ENCODE measurements at regions not wholly inside any gene's neighbourhood (a gene's known extent, or its start where the extent isn't known, plus 50 kb on each side); places are given as distances from the start of the nearest gene placed in this dataset.

DNA sequence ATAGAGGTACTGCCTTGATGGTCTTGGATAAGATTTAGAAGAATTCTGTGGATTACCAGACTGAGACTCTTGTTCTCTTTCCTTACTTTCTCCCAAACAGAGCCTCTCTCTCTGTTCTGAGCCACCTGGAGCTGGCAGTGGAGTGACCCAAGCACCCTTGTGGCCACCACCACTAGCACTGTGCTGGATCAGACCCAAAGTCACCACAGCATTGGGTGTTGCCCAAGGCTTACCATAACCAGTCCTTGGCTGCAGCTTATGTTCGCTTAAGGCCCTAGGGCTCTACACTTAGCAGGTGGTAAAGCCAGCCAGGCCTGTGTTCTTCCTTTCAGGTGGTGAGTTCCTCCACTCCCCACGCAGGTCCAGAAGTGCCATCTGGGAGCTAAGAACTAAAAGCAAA lies 79.8 kb downstream of the SEM1 start:
- H3K9me3 ChIP-seq (replicated peaks in 1 of 3) = no peaks in the 10 kb centered on the region
- intact Hi-C loops (cut with DNase I) = no loop called here
- H3K36me3 ChIP-seq (replicated peaks in 1 of 2) = no peaks in the 10 kb centered on the region
- WGBS, 4 donors = 67 to 100% (median 96%) methylated on average over 2 of the region's 2 CpGs
- no peak overlapping the region for H3K27ac ChIP-seq
- H3K27me3 ChIP-seq = no peaks in the 10 kb centered on the region
- no peak for TF ChIP-seq POLR2A (IDR thresholded peaks at IDR 0.05)
- TF ChIP-seq, protein P1, sequence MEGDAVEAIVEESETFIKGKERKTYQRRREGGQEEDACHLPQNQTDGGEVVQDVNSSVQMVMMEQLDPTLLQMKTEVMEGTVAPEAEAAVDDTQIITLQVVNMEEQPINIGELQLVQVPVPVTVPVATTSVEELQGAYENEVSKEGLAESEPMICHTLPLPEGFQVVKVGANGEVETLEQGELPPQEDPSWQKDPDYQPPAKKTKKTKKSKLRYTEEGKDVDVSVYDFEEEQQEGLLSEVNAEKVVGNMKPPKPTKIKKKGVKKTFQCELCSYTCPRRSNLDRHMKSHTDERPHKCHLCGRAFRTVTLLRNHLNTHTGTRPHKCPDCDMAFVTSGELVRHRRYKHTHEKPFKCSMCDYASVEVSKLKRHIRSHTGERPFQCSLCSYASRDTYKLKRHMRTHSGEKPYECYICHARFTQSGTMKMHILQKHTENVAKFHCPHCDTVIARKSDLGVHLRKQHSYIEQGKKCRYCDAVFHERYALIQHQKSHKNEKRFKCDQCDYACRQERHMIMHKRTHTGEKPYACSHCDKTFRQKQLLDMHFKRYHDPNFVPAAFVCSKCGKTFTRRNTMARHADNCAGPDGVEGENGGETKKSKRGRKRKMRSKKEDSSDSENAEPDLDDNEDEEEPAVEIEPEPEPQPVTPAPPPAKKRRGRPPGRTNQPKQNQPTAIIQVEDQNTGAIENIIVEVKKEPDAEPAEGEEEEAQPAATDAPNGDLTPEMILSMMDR (IDR thresholded peaks at IDR 0.05) = no peak
- DNase-seq = no peak
- no peak overlapping the region for H3K4me3 ChIP-seq
- H3K4me1 ChIP-seq (replicated peaks in 1 of 2) = no peaks in the 10 kb centered on the region

DNA sequence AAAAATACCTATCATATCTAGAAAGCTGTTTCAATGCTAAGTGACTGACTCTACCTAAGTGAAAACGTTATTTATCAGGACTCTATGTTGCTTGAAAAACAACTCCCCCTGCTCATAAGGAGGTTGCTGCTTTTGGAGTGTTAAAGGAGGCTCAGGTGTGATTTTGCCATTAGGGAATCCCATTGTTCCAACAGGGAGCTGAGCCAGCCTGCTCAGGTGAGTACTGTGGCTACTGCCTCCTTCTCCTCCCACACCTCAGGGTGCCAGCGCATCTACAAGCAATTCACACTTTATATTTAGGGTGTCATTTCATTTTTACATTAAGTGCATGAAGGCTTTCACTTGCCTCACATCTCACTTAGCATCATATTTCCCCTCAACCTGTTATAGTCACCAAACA lies 84.7 kb downstream of the SEM1 start:
- intact Hi-C loops (cut with DNase I) = no loop called here
- DNase-seq = no peak
- Histone ChIP-seq H3K27ac (no peak overlapping the region), H3K27me3 (no peaks in the 10 kb centered on the region), H3K9me3 (replicated peaks in 1 of 3) (no peaks in the 10 kb centered on the region), H3K4me1 (replicated peaks in 1 of 2) (no peaks in the 10 kb centered on the region), H3K36me3 (replicated peaks in 1 of 2) (no peaks in the 10 kb centered on the region), H3K4me3 (no peak overlapping the region)
- 34 to 62% (median 46%) methylated on average over 2 of the region's 2 CpGs for WGBS, 4 donors
- no peak for TF ChIP-seq POLR2A (IDR thresholded peaks at IDR 0.05)

DNA sequence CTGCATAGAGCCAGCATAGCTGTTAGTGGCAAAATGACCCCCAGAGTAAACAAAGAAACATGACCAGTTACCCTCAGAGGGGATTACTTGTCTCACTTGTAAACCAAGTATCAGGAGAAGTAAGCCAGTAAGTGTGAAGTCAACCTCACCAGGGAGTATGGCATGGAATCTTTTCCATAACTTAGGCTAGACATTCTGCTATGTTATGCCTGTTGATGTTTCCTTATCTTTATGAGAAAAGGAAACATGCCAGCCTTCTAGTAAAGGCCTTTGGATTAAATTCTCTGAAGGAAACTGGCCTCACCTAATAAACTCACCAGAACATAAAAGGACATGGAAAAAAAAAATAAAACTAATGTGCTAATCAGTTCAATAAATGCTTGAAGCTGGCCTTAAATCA lies 87.7 kb downstream of the SEM1 start:
- no peak for DNase-seq
- H3K27ac ChIP-seq = no peak overlapping the region
- intact Hi-C loops (cut with DNase I) = no loop called here
- no peaks in the 10 kb centered on the region for H3K36me3 ChIP-seq (replicated peaks in 1 of 2)
- no peaks in the 10 kb centered on the region for H3K27me3 ChIP-seq
- H3K4me3 ChIP-seq = no peak overlapping the region
- TF ChIP-seq, protein P1 (IDR thresholded peaks at IDR 0.05) = no peak
- no peaks in the 10 kb centered on the region for H3K9me3 ChIP-seq (replicated peaks in 1 of 3)
- H3K4me1 ChIP-seq (replicated peaks in 1 of 2) = no peaks in the 10 kb centered on the region

DNA sequence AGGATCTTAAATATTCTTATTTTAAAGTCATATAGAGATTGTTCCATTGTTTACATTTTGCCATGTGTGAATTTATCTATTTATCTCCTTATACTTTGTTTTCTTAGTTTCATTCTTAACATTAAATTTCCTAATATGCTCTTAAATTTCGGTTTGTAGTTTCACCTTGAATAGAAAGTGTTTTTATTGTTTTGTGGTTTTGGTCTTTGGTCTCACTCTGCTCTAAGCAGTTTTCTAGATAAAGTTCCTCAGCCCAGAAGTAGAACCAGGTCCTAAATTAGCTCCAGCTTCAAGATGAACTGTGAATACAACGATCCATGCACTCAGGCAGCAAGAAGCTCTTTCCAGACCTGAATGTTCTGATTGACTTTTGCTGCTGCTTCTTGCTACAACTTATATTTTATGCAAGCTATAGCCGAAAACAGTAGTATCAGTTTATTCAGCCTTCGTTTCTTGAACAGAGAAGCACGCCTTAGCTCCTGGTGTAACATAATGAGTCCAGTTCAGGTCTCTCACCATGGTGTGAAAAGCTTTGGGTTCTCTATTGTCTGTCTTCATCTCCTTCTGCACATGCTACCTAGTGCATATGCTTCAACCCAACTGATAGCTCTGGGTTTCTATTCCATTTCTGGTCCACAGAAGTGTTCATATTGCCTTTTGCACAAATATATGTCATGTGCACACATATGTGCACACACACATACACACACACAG lies 95.3 kb downstream of the SEM1 start:
- intact Hi-C loops (cut with DNase I) = no loop called here
- Histone ChIP-seq H3K9me3 (replicated peaks in 1 of 3) (no peaks in the 10 kb centered on the region), H3K27ac (no peak overlapping the region), H3K4me3 (no peak overlapping the region), H3K4me1 (replicated peaks in 1 of 2) (no peaks in the 10 kb centered on the region), H3K27me3 (no peaks in the 10 kb centered on the region), H3K36me3 (replicated peaks in 1 of 2) (no peaks in the 10 kb centered on the region)
- 84 to 90% (median 86%) methylated on average over 5 of the region's 5 CpGs for WGBS, 4 donors
- DNase-seq = no peak
- TF ChIP-seq, protein P1 (IDR thresholded peaks at IDR 0.05) = no peak
- TF ChIP-seq POLR2A (IDR thresholded peaks at IDR 0.05) = no peak

DNA sequence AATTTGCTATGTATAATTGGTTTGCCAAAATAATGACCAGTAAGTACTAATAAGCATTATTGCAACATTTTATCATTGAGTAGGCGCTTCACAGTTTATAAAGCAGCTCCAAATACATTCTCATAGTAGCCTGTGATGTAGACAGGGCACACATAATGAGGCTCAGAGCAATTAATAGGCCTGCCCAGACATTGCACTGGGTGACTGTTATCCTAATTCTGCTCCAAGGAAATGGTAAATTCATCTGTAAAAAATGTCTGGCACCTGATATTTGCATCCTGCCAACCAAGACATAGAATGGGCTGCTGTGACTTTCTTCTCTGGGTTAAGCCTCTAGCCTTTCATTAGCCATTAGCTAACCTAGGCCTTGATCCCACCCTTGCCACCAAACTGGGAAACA lies 97.6 kb downstream of the SEM1 start:
- WGBS, 4 donors = 85 to 100% (median 95%) methylated on average over 1 of the region's 1 CpG
- TF ChIP-seq, protein P1 (IDR thresholded peaks at IDR 0.05) = no peak
- TF ChIP-seq POLR2A (IDR thresholded peaks at IDR 0.05) = no peak
- Histone ChIP-seq H3K4me1 (replicated peaks in 1 of 2) (no peaks in the 10 kb centered on the region), H3K36me3 (replicated peaks in 1 of 2) (no peaks in the 10 kb centered on the region), H3K9me3 (replicated peaks in 1 of 3) (no peaks in the 10 kb centered on the region), H3K27me3 (no peaks in the 10 kb centered on the region), H3K27ac (no peak overlapping the region), H3K4me3 (no peak overlapping the region)
- DNase-seq = no peak
- intact Hi-C loops (cut with DNase I) = no loop called here
